ENCODE measurements at regions not wholly inside any gene's neighbourhood (a gene's known extent, or its start where the extent isn't known, plus 50 kb on each side); places are given as distances from the start of the nearest gene placed in this dataset.

DNA sequence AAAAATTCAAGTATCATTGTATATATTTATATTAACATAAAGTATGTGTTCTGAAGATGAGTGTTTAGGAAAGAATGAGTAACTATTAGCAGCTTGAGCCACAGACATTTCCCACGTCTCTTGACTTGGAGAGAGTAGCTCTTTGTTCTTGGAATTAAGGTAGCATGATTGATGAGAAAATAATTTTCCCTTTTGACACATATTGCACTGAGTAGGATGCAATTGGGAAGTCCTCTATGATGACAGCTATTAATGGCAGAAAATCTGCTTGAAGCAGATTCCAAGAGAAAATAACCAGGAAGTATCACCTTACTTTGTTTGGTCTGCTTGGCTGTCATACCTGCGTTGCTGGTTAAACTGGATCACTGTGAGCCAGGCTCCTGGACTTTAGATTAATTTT is 204.8 kb downstream of the TLE4 start:
- H3F3A ChIP-seq (ENCODE audit: insufficient read depth, low read length), result no peaks in the 10 kb centered on the region
- no peaks in the 10 kb centered on the region for H3K27me3 ChIP-seq (replicated peaks; ENCODE audit: insufficient read depth, low read length)
- H3K4me3 ChIP-seq (ENCODE audit: low read length), result no peak overlapping the region
- no peak overlapping the region for H2AFZ ChIP-seq (ENCODE audit: low read length)
- no peak for DNase-seq
- no peaks in the 10 kb centered on the region for H3K79me2 ChIP-seq (ENCODE audit: low read length)
- H4K20me1 ChIP-seq (ENCODE audit: insufficient read depth, low read length), result no peaks in the 10 kb centered on the region
- H3K9me3 ChIP-seq (replicated peaks; ENCODE audit: insufficient read depth, low read length), result no peaks in the 10 kb centered on the region; the same call in 1 of the 2 replicates
- no peak overlapping the region for H3K4me2 ChIP-seq (ENCODE audit: low read depth, low read length)
- H3K36me3 ChIP-seq (replicated peaks; ENCODE audit: insufficient read depth, low read length), result no peaks in the 10 kb centered on the region
- H3K9me2 ChIP-seq (replicated peaks; ENCODE audit: insufficient read depth, low read length), result no peaks in the 10 kb centered on the region
- no peak overlapping the region for H3K9ac ChIP-seq (ENCODE audit: low read length)
- H3K27ac ChIP-seq (ENCODE audit: low read length), result no peak overlapping the region
- no peak for TF ChIP-seq EZH2phosphoT487 (IDR thresholded peaks at IDR 0.05; ENCODE audit: low read length)
- no peak for TF ChIP-seq EZH2 (optimal IDR thresholded peaks at IDR 0.05; ENCODE audit: low read depth, low read length)
- no peaks in the 10 kb centered on the region for H3K4me1 ChIP-seq (ENCODE audit: low read length)
